ENCODE measurements at regions not wholly inside any gene's neighbourhood (a gene's known extent, or its start where the extent isn't known, plus 50 kb on each side); places are given as distances from the start of the nearest gene placed in this dataset.

DNA sequence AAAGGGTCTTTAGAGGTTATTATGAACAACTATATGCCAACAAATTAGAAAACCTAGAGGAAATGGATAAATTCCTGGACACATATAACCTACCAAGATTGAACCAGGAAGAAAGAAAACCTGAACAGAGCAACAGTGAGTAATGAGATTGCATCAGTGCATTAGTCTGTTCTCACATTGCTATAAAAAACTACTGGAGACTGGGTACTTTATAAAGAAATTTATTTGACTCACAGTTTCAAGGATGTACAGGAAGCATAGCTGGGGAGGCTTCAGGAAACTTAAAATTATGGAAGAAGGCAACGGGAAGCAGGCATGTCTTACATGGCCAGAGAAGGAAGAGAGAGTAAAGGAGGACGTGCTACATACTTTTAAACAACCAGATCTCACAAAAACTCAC, 70.8 kb upstream of the GNAZ start:
- DNase-seq (ENCODE audit: low read depth in 2 of 2), result no peak

DNA sequence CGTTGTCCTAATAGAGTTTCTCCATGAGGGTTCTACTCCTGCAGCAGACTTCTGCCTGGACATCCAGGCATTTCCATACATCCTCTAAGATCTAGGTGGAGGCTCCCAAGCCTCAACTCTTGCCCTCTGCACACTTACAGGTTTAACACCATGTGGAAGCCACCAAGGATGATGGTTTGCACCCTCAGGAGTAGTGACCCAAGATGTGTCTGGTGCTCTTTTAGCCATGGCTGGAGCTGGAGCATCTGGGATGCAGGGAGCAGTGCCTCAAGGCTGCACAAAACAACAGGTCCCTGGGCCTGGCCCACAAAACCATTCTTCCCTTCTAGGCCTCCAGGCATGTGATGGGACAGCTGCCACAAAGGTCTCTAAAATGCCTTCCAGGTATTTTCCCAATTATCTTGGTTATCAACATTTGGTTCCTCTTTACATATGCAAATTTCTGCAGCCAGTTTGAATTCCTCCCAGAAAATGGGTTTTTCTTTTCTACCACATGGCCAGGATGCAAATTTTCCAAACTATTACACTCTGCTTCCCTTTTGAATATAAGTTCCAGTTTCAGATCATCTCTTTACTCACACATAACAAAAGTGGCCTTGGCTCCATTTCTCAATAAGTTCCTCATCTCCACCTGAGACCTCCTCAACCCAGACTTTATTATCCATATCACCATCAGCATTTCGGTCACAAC, 69.5 kb upstream of the GNAZ start:
- no peak for DNase-seq (ENCODE audit: low read depth in 2 of 2)

DNA sequence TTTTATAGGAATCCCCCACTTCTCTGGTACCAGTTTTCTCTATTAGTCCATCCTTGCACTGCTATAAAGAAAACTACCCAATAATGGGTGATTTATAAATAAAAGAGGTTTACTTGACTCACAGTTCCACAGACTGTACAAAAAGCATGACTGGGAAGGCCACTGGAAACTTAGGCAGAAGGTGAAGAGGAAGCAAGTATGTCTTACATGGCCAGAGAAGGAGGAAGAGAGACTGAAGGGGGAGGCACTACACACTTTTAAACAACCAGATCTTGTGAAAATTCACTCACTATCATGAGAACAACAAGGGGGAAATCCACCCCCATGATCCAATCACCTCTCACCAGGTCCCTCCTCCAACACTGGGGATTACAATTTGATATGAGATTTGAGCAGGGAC, 68.9 kb upstream of the GNAZ start:
- no peak for DNase-seq (ENCODE audit: low read depth in 2 of 2)

DNA sequence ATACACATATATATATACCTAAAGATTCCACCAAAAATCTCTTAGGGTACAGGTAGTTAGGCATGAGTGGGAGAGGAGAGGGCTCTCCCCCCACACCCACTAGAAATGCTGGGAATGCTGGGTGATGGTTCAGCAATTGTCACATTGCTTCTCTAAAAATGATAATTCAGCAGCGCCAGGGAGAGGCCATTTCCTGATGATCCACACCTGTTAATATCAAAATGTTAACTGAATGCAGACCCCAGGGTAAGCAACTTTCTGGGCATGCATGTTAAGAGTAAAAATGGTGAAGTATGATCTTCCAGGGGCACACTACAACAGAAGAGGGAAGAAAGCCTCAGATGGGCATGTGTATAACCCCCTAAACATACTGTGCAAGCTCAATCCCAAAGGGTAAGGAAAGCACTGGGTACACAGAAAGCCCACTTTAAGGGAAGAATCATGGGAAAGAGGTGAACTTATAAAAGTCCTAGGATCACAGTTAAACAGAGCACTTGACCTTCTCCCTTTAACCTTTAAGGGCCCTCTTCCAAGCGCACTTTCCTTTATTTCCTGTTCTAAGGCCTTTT, 67.6 kb upstream of the GNAZ start:
- no peak for DNase-seq (ENCODE audit: low read depth in 2 of 2)

DNA sequence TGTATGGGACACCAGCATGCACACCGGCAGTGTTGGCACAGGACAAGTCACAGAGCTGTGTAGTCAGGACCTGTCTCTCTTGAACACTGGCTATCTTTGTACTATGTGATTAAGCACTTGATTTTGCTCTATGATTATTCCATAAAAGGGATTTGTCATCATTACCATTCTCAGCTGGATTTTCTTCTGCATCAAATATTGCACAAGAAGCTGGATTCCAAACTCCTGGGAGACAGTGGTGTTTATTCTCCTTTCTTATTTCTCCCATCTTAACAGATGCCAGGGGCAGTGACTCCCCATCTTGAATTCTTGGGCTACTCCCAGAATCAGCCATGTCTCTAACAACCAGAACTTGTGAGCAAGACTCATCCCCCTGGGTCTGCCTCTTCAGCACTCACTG, 62.5 kb upstream of the GNAZ start:
- no peak for DNase-seq (ENCODE audit: low read depth in 2 of 2)

DNA sequence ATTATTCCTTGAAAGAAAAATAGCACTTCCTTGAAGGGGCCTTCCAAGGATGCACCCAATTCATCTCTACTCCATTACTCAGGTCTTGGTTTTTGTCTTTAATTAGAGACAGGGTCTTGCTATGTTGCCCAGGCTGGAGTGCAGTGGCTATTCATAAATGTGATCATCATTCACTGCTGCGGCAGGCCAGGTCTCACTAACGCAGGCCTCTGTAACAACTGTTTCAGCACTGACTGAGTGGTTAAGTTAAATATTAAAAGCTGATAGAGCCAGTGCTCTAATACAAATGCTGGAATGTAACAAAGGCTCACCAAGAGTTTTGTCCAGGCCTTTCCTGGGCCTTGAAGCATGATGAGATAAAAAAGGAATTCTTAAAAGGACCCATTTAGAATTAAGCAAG, 61.4 kb upstream of the GNAZ start:
- no peak for DNase-seq (ENCODE audit: low read depth in 2 of 2)
